Parathyroid adenoma (tissue), 2 donors: ENCODE measurements at regions not wholly inside any gene's neighbourhood (a gene's known extent, or its start where the extent isn't known, plus 50 kb on each side); places are given as distances from the start of the nearest gene placed in this dataset.

Source experiments
- H2AFZ ChIP-seq: fragments of 300-600 bp; sonication (generic); one replicate; pipeline ENCODE4 v1.7.0; 2017; ENCODE audit warnings: antibody characterized with exemption, mild to moderate bottlenecking
- H3K27ac ChIP-seq: fragments of 300-600 bp; sonication (generic); one replicate; pipeline ENCODE4 v1.7.0; 2017
- H3K27me3 ChIP-seq: fragments of 300-600 bp; sonication (generic); one replicate; pipeline ENCODE4 v1.7.0; 2017; ENCODE audit warnings: low read length; ENCODE audit not compliant: control insufficient read depth, insufficient read depth
- H3K36me3 ChIP-seq: fragments of 300-600 bp; sonication (generic); one replicate; pipeline ENCODE4 v1.7.0; 2017; ENCODE audit warnings: low read length; ENCODE audit not compliant: control insufficient read depth, insufficient read depth
- H3K4me1 ChIP-seq: fragments of 300-600 bp; sonication (generic); one replicate; pipeline ENCODE4 v1.7.0; 2017; ENCODE audit warnings: control low read depth
- H3K4me2 ChIP-seq: fragments of 300-600 bp; sonication (generic); one replicate; pipeline ENCODE4 v1.7.0; 2017; ENCODE audit warnings: low read length
- H3K4me3 ChIP-seq: fragments of 300-600 bp; sonication (generic); one replicate; pipeline ENCODE4 v1.7.0; 2017; ENCODE audit warnings: low read depth, low read length
- H3K79me2 ChIP-seq: fragments of 300-600 bp; sonication (generic); one replicate; pipeline ENCODE4 v1.7.0; 2017; ENCODE audit warnings: control low read depth
- H3K9ac ChIP-seq: fragments of 300-600 bp; sonication (generic); one replicate; pipeline ENCODE4 v1.7.0; 2017; ENCODE audit warnings: mild to moderate bottlenecking
- H3K9me3 ChIP-seq: fragments of 300-600 bp; sonication (generic); one replicate; pipeline ENCODE4 v1.7.0; 2017; ENCODE audit warnings: low read length; ENCODE audit not compliant: control insufficient read depth
- CTCF ChIP-seq: fragments of 300-600 bp; sonication (generic); IDR thresholded peaks from one replicate; pipeline ENCODE4 v1.7.0; 2017; ENCODE audit warnings: antibody characterized with exemption, mild to moderate bottlenecking
- donor health status: primary hyperparathyroidism.

- H2AFZ ChIP-seq: no peak overlapping the region
- no peak overlapping the region for H3K4me3 ChIP-seq
- H3K4me1 ChIP-seq: no peaks in the 10 kb centered on the region
- no peaks in the 10 kb centered on the region for H3K9me3 ChIP-seq
- H3K36me3 ChIP-seq: no peaks in the 10 kb centered on the region
- H3K27ac ChIP-seq: no peak overlapping the region
- no peaks in the 10 kb centered on the region for H3K27me3 ChIP-seq
- no peak overlapping the region for H3K4me2 ChIP-seq
- TF ChIP-seq CTCF: no peak
- H3K9ac ChIP-seq: no peak overlapping the region
- no peaks in the 10 kb centered on the region for H3K79me2 ChIP-seq
Measured at GRCh38 chr11:128357073-128357472, 230.3 kb downstream of the ETS1 start.

GRCh38 chr11:128355558-128355957 is 231.8 kb downstream of the ETS1 start:
- no peaks in the 10 kb centered on the region for H3K36me3 ChIP-seq

GRCh38 chr11:128354476-128354875 is 232.9 kb downstream of the ETS1 start:
- H2AFZ ChIP-seq: no peak overlapping the region
- H3K4me2 ChIP-seq: no peak overlapping the region
- no peaks in the 10 kb centered on the region for H3K9me3 ChIP-seq
- TF ChIP-seq CTCF: no peak
- H3K9ac ChIP-seq: no peak overlapping the region
- no peaks in the 10 kb centered on the region for H3K4me1 ChIP-seq
- no peak overlapping the region for H3K4me3 ChIP-seq
- no peaks in the 10 kb centered on the region for H3K79me2 ChIP-seq
- H3K36me3 ChIP-seq: no peaks in the 10 kb centered on the region
- no peaks in the 10 kb centered on the region for H3K27me3 ChIP-seq
- H3K27ac ChIP-seq: no peak overlapping the region

More at GRCh38 chr11:128355558-128355957, 231.8 kb downstream of the ETS1 start:
- no peaks in the 10 kb centered on the region for H3K9me3 ChIP-seq
- H2AFZ ChIP-seq: no peak overlapping the region
- no peaks in the 10 kb centered on the region for H3K27me3 ChIP-seq
- H3K79me2 ChIP-seq: no peaks in the 10 kb centered on the region
- no peak for TF ChIP-seq CTCF
- H3K27ac ChIP-seq: no peak overlapping the region
- no peak overlapping the region for H3K9ac ChIP-seq
- H3K4me3 ChIP-seq: no peak overlapping the region
- H3K4me2 ChIP-seq: no peak overlapping the region
- no peaks in the 10 kb centered on the region for H3K4me1 ChIP-seq

- H3K4me1 ChIP-seq: no peaks in the 10 kb centered on the region
- no peak overlapping the region for H3K4me3 ChIP-seq
- H3K79me2 ChIP-seq: no peaks in the 10 kb centered on the region
- H3K27me3 ChIP-seq: no peaks in the 10 kb centered on the region
- H2AFZ ChIP-seq: no peak overlapping the region
- no peak overlapping the region for H3K9ac ChIP-seq
- H3K27ac ChIP-seq: no peak overlapping the region
- H3K9me3 ChIP-seq: no peaks in the 10 kb centered on the region
- no peak overlapping the region for H3K4me2 ChIP-seq
- TF ChIP-seq CTCF: no peak
- no peaks in the 10 kb centered on the region for H3K36me3 ChIP-seq
Measured at GRCh38 chr11:128351168-128351567, 236.2 kb downstream of the ETS1 start.

- Histone ChIP-seq H2AFZ (no peak overlapping the region), H3K27ac (no peak overlapping the region), H3K79me2 (no peaks in the 10 kb centered on the region), H3K4me1 (no peaks in the 10 kb centered on the region), H3K4me2 (no peak overlapping the region), H3K9me3 (no peaks in the 10 kb centered on the region), H3K9ac (no peak overlapping the region), H3K36me3 (no peaks in the 10 kb centered on the region), H3K4me3 (no peak overlapping the region), H3K27me3 (no peaks in the 10 kb centered on the region)
- TF ChIP-seq CTCF: no peak
Measured at GRCh38 chr11:128349650-128350299, 237.6 kb downstream of the ETS1 start.
